ENCODE measurements at regions not wholly inside any gene's neighbourhood (a gene's known extent, or its start where the extent isn't known, plus 50 kb on each side); places are given as distances from the start of the nearest gene placed in this dataset.
"Not testable (repeated sequence)": the region's sequence is repeated elsewhere in the genome, so short reads cannot be mapped to it uniquely, and the experiment has no call there.

- DNase-seq (ENCODE audit: low read depth in 2 of 2) = no peak
Observed at GRCh38 chr2:139721411-139721995, 941.3 kb upstream of the NXPH2 start.

GRCh38 chr2:139720056-139720455 is 939.9 kb upstream of the NXPH2 start:
- no peak for DNase-seq (ENCODE audit: low read depth in 2 of 2)

- DNase-seq (ENCODE audit: low read depth in 2 of 2) = no peak
Observed at GRCh38 chr2:139704606-139705005, 924.4 kb upstream of the NXPH2 start.

GRCh38 chr2:139694327-139694726 is 914.1 kb upstream of the NXPH2 start:
- no peak for DNase-seq (ENCODE audit: low read depth in 2 of 2)

GRCh38 chr2:139686205-139686604 is 906.0 kb upstream of the NXPH2 start:
- DNase-seq (ENCODE audit: low read depth in 2 of 2) = no peak

- no peak for DNase-seq (ENCODE audit: low read depth in 2 of 2)
Observed at GRCh38 chr2:139685090-139685983, 905.1 kb upstream of the NXPH2 start.

- no peak for DNase-seq (ENCODE audit: low read depth in 2 of 2)
Observed at GRCh38 chr2:139684286-139684860, 904.2 kb upstream of the NXPH2 start.

GRCh38 chr2:139674577-139674976 is 894.4 kb upstream of the NXPH2 start:
- DNase-seq (ENCODE audit: low read depth in 2 of 2) = no peak

- not testable (repeated sequence) for DNase-seq (ENCODE audit: low read depth in 2 of 2)
Observed at GRCh38 chr2:139673447-139673846, 893.3 kb upstream of the NXPH2 start.

GRCh38 chr2:139669675-139670074 is 889.5 kb upstream of the NXPH2 start:
- DNase-seq (ENCODE audit: low read depth in 2 of 2) = no peak

GRCh38 chr2:139652385-139652784 is 872.2 kb upstream of the NXPH2 start:
- DNase-seq (ENCODE audit: low read depth in 2 of 2) = no peak

GRCh38 chr2:139645617-139646016 is 865.4 kb upstream of the NXPH2 start:
- DNase-seq (ENCODE audit: low read depth in 2 of 2) = no peak

GRCh38 chr2:139643139-139643538 is 862.9 kb upstream of the NXPH2 start:
- DNase-seq (ENCODE audit: low read depth in 2 of 2) = no peak

GRCh38 chr2:139631966-139632365 is 851.8 kb upstream of the NXPH2 start:
- no peak for DNase-seq (ENCODE audit: low read depth in 2 of 2)

- no peak for DNase-seq (ENCODE audit: low read depth in 2 of 2)
Observed at GRCh38 chr2:139628931-139629330, 848.7 kb upstream of the NXPH2 start.

GRCh38 chr2:139626128-139626527 is 845.9 kb upstream of the NXPH2 start:
- no peak for DNase-seq (ENCODE audit: low read depth in 2 of 2)

GRCh38 chr2:139622691-139623090 is 842.5 kb upstream of the NXPH2 start:
- no peak for DNase-seq (ENCODE audit: low read depth in 2 of 2)

GRCh38 chr2:139617747-139618146 is 837.6 kb upstream of the NXPH2 start:
- no peak for DNase-seq (ENCODE audit: low read depth in 2 of 2)

- no peak for DNase-seq (ENCODE audit: low read depth in 2 of 2)
Observed at GRCh38 chr2:139613264-139613663, 833.1 kb upstream of the NXPH2 start.

- DNase-seq (ENCODE audit: low read depth in 2 of 2) = no peak
Observed at GRCh38 chr2:139610512-139610911, 830.3 kb upstream of the NXPH2 start.

GRCh38 chr2:139609109-139609508 is 828.9 kb upstream of the NXPH2 start:
- no peak for DNase-seq (ENCODE audit: low read depth in 2 of 2)

- no peak for DNase-seq (ENCODE audit: low read depth in 2 of 2)
Observed at GRCh38 chr2:139605668-139606067, 825.5 kb upstream of the NXPH2 start.

GRCh38 chr2:139600166-139600565 is 820.0 kb upstream of the NXPH2 start:
- DNase-seq (ENCODE audit: low read depth in 2 of 2) = no peak

Measured in fibroblast of skin of left quadriceps (primary cell).